Tibial artery (tissue), 4 donors: ENCODE measurements at regions not wholly inside any gene's neighbourhood (a gene's known extent, or its start where the extent isn't known, plus 50 kb on each side); places are given as distances from the start of the nearest gene placed in this dataset.

Source experiments
- DNase-seq, 2 donors: peaks; one replicate each; pipeline ENCODE4 v3.0.0-alpha.2; 2019
- H3K27ac ChIP-seq, 2 donors: fragments of 200-600 bp; sonication (generic) in 1 of 2; 1 replicate in 1 of 2; 2 replicates in 1 of 2; pipeline ENCODE4 v1.5.1; 2018 to 2019; ENCODE audit warnings: mild to moderate bottlenecking in 1 of 2
- H3K27me3 ChIP-seq, 2 donors: fragments of 200-600 bp; sonication (generic) in 1 of 2; one replicate each; pipeline versions ENCODE4 v1.5.1 to v1.6.0; 2016 to 2019
- H3K36me3 ChIP-seq, 3 donors: fragments of 200-600 bp; sonication (generic) in 2 of 3; one replicate each; pipeline ENCODE4 v1.5.1; 2016 to 2019; ENCODE audit warnings: mild to moderate bottlenecking in 2 of 3
- H3K4me1 ChIP-seq, 4 donors: fragments of 200-600 bp; sonication (generic) in 2 of 4; 1 replicate in 3 of 4; 2 replicates in 1 of 4; pipeline ENCODE4 v1.5.1; 2016 to 2019
- H3K4me3 ChIP-seq, 2 donors: fragments of 200-600 bp; sonication (generic) in 1 of 2; 1 replicate in 1 of 2; 2 replicates in 1 of 2; pipeline ENCODE4 v1.5.1; 2018 to 2019; ENCODE audit warnings: mild to moderate bottlenecking in 2 of 2
- H3K9me3 ChIP-seq, 3 donors: fragments of 200-600 bp; sonication (generic) in 1 of 3; one replicate each; pipeline ENCODE4 v1.5.1; 2016 to 2019
- intact Hi-C: fragments of 100-400 bp; cut with DNase I; formaldehyde crosslinking; loops from one replicate; pipeline ENCODE4 v1.15.0; 2023; ENCODE audit warnings: low total_unique reads
- TF ChIP-seq, protein P1 (sequence below), 2 experiments: fragments of 200-600 bp in 1 of 2; fragments of 450-650 bp in 1 of 2; IDR thresholded peaks; one replicate each; pipeline ENCODE4 v1.5.1; 2017 to 2019; ENCODE audit warnings: antibody characterized with exemption in 2 of 2, mild to moderate bottlenecking in 1 of 2, moderate library complexity in 1 of 2

DNA sequence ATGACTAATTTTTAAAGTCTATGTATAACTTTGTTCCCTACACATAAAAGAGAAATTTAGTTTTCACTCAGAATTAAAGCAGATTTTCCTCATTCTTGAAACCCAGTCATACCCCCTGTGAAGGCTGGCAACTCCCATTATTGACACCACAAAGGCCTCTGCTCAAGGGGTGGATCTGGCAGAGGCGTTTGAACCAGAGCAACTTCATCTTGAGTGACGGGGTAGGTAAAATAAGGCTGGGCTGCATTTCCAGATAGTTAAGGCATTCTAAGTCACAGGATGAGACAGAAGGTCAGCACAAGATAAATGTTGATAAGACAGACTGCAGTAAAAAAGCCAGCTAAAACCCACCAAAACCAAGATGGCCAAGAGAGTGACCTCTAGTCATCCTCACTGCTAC is 177.2 kb upstream of the OR13F1 start:
- Histone ChIP-seq H3K9me3 (no peaks in the 10 kb centered on the region), H3K36me3 (no peaks in the 10 kb centered on the region), H3K4me1 (peaks cover 0 to 14% (median 2%) of the 10 kb centered on the region in 4 donors), H3K27ac (no peak overlapping the region), H3K27me3 (no peaks in the 10 kb centered on the region), H3K4me3 (no peak overlapping the region)
- DNase-seq, result no peak
- TF ChIP-seq, protein P1, sequence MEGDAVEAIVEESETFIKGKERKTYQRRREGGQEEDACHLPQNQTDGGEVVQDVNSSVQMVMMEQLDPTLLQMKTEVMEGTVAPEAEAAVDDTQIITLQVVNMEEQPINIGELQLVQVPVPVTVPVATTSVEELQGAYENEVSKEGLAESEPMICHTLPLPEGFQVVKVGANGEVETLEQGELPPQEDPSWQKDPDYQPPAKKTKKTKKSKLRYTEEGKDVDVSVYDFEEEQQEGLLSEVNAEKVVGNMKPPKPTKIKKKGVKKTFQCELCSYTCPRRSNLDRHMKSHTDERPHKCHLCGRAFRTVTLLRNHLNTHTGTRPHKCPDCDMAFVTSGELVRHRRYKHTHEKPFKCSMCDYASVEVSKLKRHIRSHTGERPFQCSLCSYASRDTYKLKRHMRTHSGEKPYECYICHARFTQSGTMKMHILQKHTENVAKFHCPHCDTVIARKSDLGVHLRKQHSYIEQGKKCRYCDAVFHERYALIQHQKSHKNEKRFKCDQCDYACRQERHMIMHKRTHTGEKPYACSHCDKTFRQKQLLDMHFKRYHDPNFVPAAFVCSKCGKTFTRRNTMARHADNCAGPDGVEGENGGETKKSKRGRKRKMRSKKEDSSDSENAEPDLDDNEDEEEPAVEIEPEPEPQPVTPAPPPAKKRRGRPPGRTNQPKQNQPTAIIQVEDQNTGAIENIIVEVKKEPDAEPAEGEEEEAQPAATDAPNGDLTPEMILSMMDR (IDR thresholded peaks at IDR 0.05), result no peak
- intact Hi-C loops, result no loop called here

- no peak for DNase-seq
- no peaks in the 10 kb centered on the region for H3K9me3 ChIP-seq
- TF ChIP-seq, protein P1 (IDR thresholded peaks at IDR 0.05), result no peak
- intact Hi-C loops, result no loop called here
- no peak overlapping the region for H3K27ac ChIP-seq
- H3K4me1 ChIP-seq, result peaks cover 0 to 4% (median 2%) of the 10 kb centered on the region in 4 donors
- H3K36me3 ChIP-seq, result no peaks in the 10 kb centered on the region
- no peaks in the 10 kb centered on the region for H3K27me3 ChIP-seq
- no peak overlapping the region for H3K4me3 ChIP-seq
These were observed 174.8 kb upstream of the OR13F1 start for GRCh38 chr9:104329245-104329644.

- no peaks in the 10 kb centered on the region for H3K27me3 ChIP-seq
- intact Hi-C loops, result no loop called here
- no peak overlapping the region for H3K27ac ChIP-seq
- H3K36me3 ChIP-seq, result no peaks in the 10 kb centered on the region
- peaks cover 0 to 4% (median 2%) of the 10 kb centered on the region in 4 donors for H3K4me1 ChIP-seq
- DNase-seq, result no peak
- H3K4me3 ChIP-seq, result no peak overlapping the region
- H3K9me3 ChIP-seq, result no peaks in the 10 kb centered on the region
- TF ChIP-seq, protein P1 (IDR thresholded peaks at IDR 0.05), result no peak
These were observed 173.2 kb upstream of the OR13F1 start for GRCh38 chr9:104330841-104331240.

DNA sequence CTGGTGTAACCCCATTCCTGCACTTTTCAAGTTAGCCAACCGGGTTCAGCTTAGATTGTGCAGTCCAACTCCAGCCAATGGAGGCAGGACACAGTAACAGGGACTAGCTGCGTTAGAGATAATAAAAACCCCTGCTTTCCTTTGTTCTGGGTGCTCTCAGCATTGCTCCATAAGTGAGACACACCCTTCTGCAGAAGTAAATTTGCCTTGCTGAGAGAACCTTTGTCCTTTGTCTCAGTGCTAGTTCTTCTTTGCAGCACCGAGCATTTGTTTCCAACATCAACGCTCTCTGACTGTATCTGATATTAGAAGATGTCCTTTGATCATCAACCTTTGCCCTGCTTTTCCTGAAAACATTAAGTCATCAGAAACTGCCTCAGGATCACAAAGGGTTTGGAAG is 169.5 kb upstream of the OR13F1 start:
- TF ChIP-seq, protein P1 (IDR thresholded peaks at IDR 0.05), result no peak
- H3K27me3 ChIP-seq, result no peaks in the 10 kb centered on the region
- intact Hi-C loops, result no loop called here
- no peak for DNase-seq
- H3K4me3 ChIP-seq, result no peak overlapping the region
- no peak overlapping the region for H3K27ac ChIP-seq
- H3K36me3 ChIP-seq, result no peaks in the 10 kb centered on the region
- H3K9me3 ChIP-seq, result no peaks in the 10 kb centered on the region
- H3K4me1 ChIP-seq, result no peaks in the 10 kb centered on the region

GRCh38 chr9:104339692-104340091 is 164.4 kb upstream of the OR13F1 start:
- DNase-seq, result no peak
- no peaks in the 10 kb centered on the region for H3K9me3 ChIP-seq

More at GRCh38 chr9:104339692-104340091, 164.4 kb upstream of the OR13F1 start:
- TF ChIP-seq, protein P1 (IDR thresholded peaks at IDR 0.05), result no peak
- H3K4me1 ChIP-seq, result no peaks in the 10 kb centered on the region
- H3K4me3 ChIP-seq, result no peak overlapping the region
- no peaks in the 10 kb centered on the region for H3K27me3 ChIP-seq
- H3K27ac ChIP-seq, result no peak overlapping the region
- intact Hi-C loops, result no loop called here
- H3K36me3 ChIP-seq, result no peaks in the 10 kb centered on the region
